ES-I3 (cell line): ENCODE measurements at regions not wholly inside any gene's neighbourhood (a gene's known extent, or its start where the extent isn't known, plus 50 kb on each side); places are given as distances from the start of the nearest gene placed in this dataset.

Source experiments
- H3K36me3 ChIP-seq: 2 replicates; pipeline ENCODE4 v1.6.1; 2013; ENCODE audit warnings: mild to moderate bottlenecking, low read length, control low read depth, moderate library complexity; ENCODE audit not compliant: insufficient read depth
- H3K4me1 ChIP-seq: 2 replicates; pipeline ENCODE4 v1.6.1; 2013; ENCODE audit warnings: mild to moderate bottlenecking, control low read depth, low read length; ENCODE audit not compliant: insufficient read depth
- H3K9ac ChIP-seq: 2 replicates; pipeline ENCODE4 v1.6.1; 2013; ENCODE audit warnings: low read depth, mild to moderate bottlenecking, low read length, moderate library complexity
- H3K9me3 ChIP-seq: 2 replicates; pipeline ENCODE4 v1.6.1; 2013; ENCODE audit warnings: mild to moderate bottlenecking, low read length, moderate library complexity; ENCODE audit not compliant: control insufficient read depth, insufficient read depth

- Histone ChIP-seq H3K36me3 (no peaks in the 10 kb centered on the region), H3K9me3 (peaks cover 13% of the 10 kb centered on the region), H3K4me1 (no peaks in the 10 kb centered on the region), H3K9ac (no peak overlapping the region)
These were observed 117.2 kb upstream of the SSTR1 start for GRCh38 chr14:38090506-38090905.

GRCh38 chr14:38098074-38098836 lies 109.4 kb upstream of the SSTR1 start:
- H3K36me3 ChIP-seq = no peaks in the 10 kb centered on the region
- H3K9me3 ChIP-seq = peaks cover 17% of the 10 kb centered on the region
- H3K9ac ChIP-seq = no peak overlapping the region

GRCh38 chr14:38101679-38102078 lies 106.0 kb upstream of the SSTR1 start:
- Histone ChIP-seq H3K9me3 (peaks cover 8% of the 10 kb centered on the region), H3K4me1 (no peaks in the 10 kb centered on the region), H3K36me3 (no peaks in the 10 kb centered on the region), H3K9ac (no peak overlapping the region)

More at GRCh38 chr14:38098074-38098836, 109.4 kb upstream of the SSTR1 start:
- H3K4me1 ChIP-seq = no peaks in the 10 kb centered on the region

GRCh38 chr14:38103542-38104225 lies 104.0 kb upstream of the SSTR1 start:
- no peak overlapping the region for H3K9ac ChIP-seq
- no peaks in the 10 kb centered on the region for H3K4me1 ChIP-seq
- peaks cover 8% of the 10 kb centered on the region for H3K9me3 ChIP-seq
- H3K36me3 ChIP-seq = no peaks in the 10 kb centered on the region

GRCh38 chr14:38105106-38105702 lies 102.5 kb upstream of the SSTR1 start:
- Histone ChIP-seq H3K4me1 (no peaks in the 10 kb centered on the region), H3K9ac (no peak overlapping the region), H3K36me3 (no peaks in the 10 kb centered on the region), H3K9me3 (peaks cover 8% of the 10 kb centered on the region)

GRCh38 chr14:38107216-38107631 lies 100.5 kb upstream of the SSTR1 start:
- Histone ChIP-seq H3K4me1 (no peaks in the 10 kb centered on the region), H3K36me3 (no peaks in the 10 kb centered on the region), H3K9ac (no peak overlapping the region), H3K9me3 (no peaks in the 10 kb centered on the region)

GRCh38 chr14:38108681-38109080 lies 99.0 kb upstream of the SSTR1 start:
- Histone ChIP-seq H3K9me3 (no peaks in the 10 kb centered on the region), H3K9ac (no peak overlapping the region), H3K36me3 (no peaks in the 10 kb centered on the region), H3K4me1 (peaks cover 5% of the 10 kb centered on the region; the same call in 1 of the 2 replicates)

GRCh38 chr14:38110258-38110657 lies 97.4 kb upstream of the SSTR1 start:
- no peaks in the 10 kb centered on the region for H3K9me3 ChIP-seq
- H3K4me1 ChIP-seq = peaks cover 5% of the 10 kb centered on the region; the same call in 1 of the 2 replicates
- H3K9ac ChIP-seq = no peak overlapping the region
- no peaks in the 10 kb centered on the region for H3K36me3 ChIP-seq

- Histone ChIP-seq H3K9ac (no peak overlapping the region), H3K9me3 (no peaks in the 10 kb centered on the region), H3K36me3 (no peaks in the 10 kb centered on the region), H3K4me1 (peaks cover 5% of the 10 kb centered on the region; the same call in 1 of the 2 replicates)
These were observed 96.7 kb upstream of the SSTR1 start for GRCh38 chr14:38111046-38111445.

- Histone ChIP-seq H3K36me3 (no peaks in the 10 kb centered on the region), H3K4me1 (peaks cover 5% of the 10 kb centered on the region; the same call in 1 of the 2 replicates)
These were observed 94.2 kb upstream of the SSTR1 start for GRCh38 chr14:38113546-38113945.

GRCh38 chr14:38116895-38117294 lies 90.8 kb upstream of the SSTR1 start:
- H3K9ac ChIP-seq = no peak overlapping the region
- H3K36me3 ChIP-seq = no peaks in the 10 kb centered on the region
- H3K4me1 ChIP-seq = peaks cover 17% of the 10 kb centered on the region
- peaks cover 3% of the 10 kb centered on the region for H3K9me3 ChIP-seq

More at GRCh38 chr14:38113546-38113945, 94.2 kb upstream of the SSTR1 start:
- H3K9me3 ChIP-seq = peaks cover 3% of the 10 kb centered on the region
- H3K9ac ChIP-seq = no peak overlapping the region

- Histone ChIP-seq H3K36me3 (no peaks in the 10 kb centered on the region), H3K4me1 (peaks cover 11% of the 10 kb centered on the region; the same call in 1 of the 2 replicates), H3K9me3 (peaks cover 3% of the 10 kb centered on the region), H3K9ac (no peak overlapping the region)
These were observed 87.6 kb upstream of the SSTR1 start for GRCh38 chr14:38120109-38120508.

- no peak overlapping the region for H3K9ac ChIP-seq
- H3K36me3 ChIP-seq = no peaks in the 10 kb centered on the region
- H3K4me1 ChIP-seq = peaks cover 15% of the 10 kb centered on the region; the same call in 1 of the 2 replicates
- peaks cover 3% of the 10 kb centered on the region for H3K9me3 ChIP-seq
These were observed 86.2 kb upstream of the SSTR1 start for GRCh38 chr14:38121320-38122020.

GRCh38 chr14:38122241-38122640 lies 85.5 kb upstream of the SSTR1 start:
- Histone ChIP-seq H3K4me1 (peaks cover 18% of the 10 kb centered on the region; the same call in 1 of the 2 replicates), H3K36me3 (no peaks in the 10 kb centered on the region), H3K9ac (no peak overlapping the region), H3K9me3 (peaks cover 2% of the 10 kb centered on the region)
